ENCODE measurements at regions not wholly inside any gene's neighbourhood (a gene's known extent, or its start where the extent isn't known, plus 50 kb on each side); places are given as distances from the start of the nearest gene placed in this dataset.

DNA sequence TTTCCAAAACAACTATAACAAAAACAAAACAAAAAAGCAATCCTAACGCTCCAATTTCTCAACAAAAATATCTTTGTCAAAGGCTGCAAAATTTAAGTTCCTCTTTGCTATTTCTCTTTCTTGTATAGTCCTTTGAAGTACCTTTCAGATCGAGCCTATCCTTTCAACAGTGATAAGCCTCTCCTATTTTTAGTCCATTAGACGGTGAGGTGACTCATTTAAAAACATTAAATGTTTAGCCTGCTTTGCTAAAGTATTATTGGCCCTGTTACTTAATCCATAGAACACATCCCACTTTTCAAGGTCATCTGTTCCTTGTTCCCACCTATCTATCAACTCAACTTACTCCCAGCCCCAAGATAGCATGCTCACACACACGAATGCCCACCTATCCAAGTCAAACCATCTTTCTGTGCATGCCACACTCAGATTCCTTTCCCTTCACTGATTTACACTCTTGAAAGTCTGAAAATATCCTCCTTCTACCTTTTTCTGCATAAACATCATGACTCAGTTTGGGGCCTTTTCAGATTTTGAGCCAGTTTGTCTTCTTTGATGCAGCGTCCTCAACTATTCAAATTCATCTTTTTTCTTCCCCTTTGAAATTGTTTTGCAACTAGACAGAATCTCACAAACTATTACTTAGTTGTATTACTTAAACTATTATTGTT lies 224.9 kb upstream of the TMEM229A start:
- TF ChIP-seq TAF1 (IDR thresholded peaks at IDR 0.05; ENCODE audit: borderline replicate concordance, low read depth, low read length), result no peak
- TF ChIP-seq, protein P1, sequence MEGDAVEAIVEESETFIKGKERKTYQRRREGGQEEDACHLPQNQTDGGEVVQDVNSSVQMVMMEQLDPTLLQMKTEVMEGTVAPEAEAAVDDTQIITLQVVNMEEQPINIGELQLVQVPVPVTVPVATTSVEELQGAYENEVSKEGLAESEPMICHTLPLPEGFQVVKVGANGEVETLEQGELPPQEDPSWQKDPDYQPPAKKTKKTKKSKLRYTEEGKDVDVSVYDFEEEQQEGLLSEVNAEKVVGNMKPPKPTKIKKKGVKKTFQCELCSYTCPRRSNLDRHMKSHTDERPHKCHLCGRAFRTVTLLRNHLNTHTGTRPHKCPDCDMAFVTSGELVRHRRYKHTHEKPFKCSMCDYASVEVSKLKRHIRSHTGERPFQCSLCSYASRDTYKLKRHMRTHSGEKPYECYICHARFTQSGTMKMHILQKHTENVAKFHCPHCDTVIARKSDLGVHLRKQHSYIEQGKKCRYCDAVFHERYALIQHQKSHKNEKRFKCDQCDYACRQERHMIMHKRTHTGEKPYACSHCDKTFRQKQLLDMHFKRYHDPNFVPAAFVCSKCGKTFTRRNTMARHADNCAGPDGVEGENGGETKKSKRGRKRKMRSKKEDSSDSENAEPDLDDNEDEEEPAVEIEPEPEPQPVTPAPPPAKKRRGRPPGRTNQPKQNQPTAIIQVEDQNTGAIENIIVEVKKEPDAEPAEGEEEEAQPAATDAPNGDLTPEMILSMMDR (IDR thresholded peaks at IDR 0.05), result no peak
- TF ChIP-seq ELF1 (IDR thresholded peaks at IDR 0.05), result no peak
- no peak for TF ChIP-seq RXRA (IDR thresholded peaks at IDR 0.05; ENCODE audit: borderline replicate concordance, low read depth)
- TF ChIP-seq, protein P2, sequence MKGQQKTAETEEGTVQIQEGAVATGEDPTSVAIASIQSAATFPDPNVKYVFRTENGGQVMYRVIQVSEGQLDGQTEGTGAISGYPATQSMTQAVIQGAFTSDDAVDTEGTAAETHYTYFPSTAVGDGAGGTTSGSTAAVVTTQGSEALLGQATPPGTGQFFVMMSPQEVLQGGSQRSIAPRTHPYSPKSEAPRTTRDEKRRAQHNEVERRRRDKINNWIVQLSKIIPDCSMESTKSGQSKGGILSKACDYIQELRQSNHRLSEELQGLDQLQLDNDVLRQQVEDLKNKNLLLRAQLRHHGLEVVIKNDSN (IDR thresholded peaks at IDR 0.05; ENCODE audit: borderline replicate concordance, low read depth), result no peak
- TF ChIP-seq, protein P3, sequence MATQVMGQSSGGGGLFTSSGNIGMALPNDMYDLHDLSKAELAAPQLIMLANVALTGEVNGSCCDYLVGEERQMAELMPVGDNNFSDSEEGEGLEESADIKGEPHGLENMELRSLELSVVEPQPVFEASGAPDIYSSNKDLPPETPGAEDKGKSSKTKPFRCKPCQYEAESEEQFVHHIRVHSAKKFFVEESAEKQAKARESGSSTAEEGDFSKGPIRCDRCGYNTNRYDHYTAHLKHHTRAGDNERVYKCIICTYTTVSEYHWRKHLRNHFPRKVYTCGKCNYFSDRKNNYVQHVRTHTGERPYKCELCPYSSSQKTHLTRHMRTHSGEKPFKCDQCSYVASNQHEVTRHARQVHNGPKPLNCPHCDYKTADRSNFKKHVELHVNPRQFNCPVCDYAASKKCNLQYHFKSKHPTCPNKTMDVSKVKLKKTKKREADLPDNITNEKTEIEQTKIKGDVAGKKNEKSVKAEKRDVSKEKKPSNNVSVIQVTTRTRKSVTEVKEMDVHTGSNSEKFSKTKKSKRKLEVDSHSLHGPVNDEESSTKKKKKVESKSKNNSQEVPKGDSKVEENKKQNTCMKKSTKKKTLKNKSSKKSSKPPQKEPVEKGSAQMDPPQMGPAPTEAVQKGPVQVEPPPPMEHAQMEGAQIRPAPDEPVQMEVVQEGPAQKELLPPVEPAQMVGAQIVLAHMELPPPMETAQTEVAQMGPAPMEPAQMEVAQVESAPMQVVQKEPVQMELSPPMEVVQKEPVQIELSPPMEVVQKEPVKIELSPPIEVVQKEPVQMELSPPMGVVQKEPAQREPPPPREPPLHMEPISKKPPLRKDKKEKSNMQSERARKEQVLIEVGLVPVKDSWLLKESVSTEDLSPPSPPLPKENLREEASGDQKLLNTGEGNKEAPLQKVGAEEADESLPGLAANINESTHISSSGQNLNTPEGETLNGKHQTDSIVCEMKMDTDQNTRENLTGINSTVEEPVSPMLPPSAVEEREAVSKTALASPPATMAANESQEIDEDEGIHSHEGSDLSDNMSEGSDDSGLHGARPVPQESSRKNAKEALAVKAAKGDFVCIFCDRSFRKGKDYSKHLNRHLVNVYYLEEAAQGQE (IDR thresholded peaks at IDR 0.05; ENCODE audit: low read depth, low read length), result no peak
- no peak for TF ChIP-seq FOXM1 (IDR thresholded peaks at IDR 0.05; ENCODE audit: low read depth)
- no peak for TF ChIP-seq RAD21 (IDR thresholded peaks at IDR 0.05; ENCODE audit: low read length)

All from SK-N-SH (cell line).